ENCODE measurements at regions not wholly inside any gene's neighbourhood (a gene's known extent, or its start where the extent isn't known, plus 50 kb on each side); places are given as distances from the start of the nearest gene placed in this dataset.

DNA sequence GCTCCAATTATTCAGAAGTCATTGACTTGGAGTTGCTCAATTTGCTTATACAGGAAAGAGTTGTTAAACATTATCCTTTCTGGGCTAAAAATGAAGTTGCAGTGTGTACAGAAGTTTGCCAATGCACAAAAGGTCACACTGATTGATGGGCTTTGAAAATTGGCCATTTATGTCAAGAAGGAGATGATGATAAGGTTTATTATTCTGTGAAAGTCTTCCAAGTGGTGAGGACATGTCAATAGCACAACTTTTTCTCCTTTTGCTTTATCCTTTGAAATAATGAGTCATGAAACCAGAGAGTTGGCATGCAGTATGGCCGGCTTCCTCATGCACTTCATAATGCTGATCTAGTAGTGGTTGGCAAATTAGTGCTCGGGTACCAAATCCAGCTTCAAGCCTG is 848.5 kb upstream of the WWC1 start:
- TF ChIP-seq ESRRA (IDR thresholded peaks at IDR 0.05; ENCODE audit: low read length) (no peak), SRF (IDR thresholded peaks at IDR 0.05; ENCODE audit: low read depth in 2 of 2, low read length in 2 of 2) (no peak)
- TF ChIP-seq, protein P1, sequence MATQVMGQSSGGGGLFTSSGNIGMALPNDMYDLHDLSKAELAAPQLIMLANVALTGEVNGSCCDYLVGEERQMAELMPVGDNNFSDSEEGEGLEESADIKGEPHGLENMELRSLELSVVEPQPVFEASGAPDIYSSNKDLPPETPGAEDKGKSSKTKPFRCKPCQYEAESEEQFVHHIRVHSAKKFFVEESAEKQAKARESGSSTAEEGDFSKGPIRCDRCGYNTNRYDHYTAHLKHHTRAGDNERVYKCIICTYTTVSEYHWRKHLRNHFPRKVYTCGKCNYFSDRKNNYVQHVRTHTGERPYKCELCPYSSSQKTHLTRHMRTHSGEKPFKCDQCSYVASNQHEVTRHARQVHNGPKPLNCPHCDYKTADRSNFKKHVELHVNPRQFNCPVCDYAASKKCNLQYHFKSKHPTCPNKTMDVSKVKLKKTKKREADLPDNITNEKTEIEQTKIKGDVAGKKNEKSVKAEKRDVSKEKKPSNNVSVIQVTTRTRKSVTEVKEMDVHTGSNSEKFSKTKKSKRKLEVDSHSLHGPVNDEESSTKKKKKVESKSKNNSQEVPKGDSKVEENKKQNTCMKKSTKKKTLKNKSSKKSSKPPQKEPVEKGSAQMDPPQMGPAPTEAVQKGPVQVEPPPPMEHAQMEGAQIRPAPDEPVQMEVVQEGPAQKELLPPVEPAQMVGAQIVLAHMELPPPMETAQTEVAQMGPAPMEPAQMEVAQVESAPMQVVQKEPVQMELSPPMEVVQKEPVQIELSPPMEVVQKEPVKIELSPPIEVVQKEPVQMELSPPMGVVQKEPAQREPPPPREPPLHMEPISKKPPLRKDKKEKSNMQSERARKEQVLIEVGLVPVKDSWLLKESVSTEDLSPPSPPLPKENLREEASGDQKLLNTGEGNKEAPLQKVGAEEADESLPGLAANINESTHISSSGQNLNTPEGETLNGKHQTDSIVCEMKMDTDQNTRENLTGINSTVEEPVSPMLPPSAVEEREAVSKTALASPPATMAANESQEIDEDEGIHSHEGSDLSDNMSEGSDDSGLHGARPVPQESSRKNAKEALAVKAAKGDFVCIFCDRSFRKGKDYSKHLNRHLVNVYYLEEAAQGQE (IDR thresholded peaks at IDR 0.05; ENCODE audit: low read depth, low read length): no peak

Measured in GM12878 (cell line).